HL-60 (cell line): ENCODE measurements at regions not wholly inside any gene's neighbourhood (a gene's known extent, or its start where the extent isn't known, plus 50 kb on each side); places are given as distances from the start of the nearest gene placed in this dataset.

Experiments
- DNase-seq, 2 experiments: peaks; one replicate each; pipeline ENCODE4 v3.0.0-alpha.2; 2010 to 2020; ENCODE audit warnings: low read depth in 1 of 2, low spot score in 1 of 2
- H3K27ac ChIP-seq: fragments of 250-450 bp; sonication (Bioruptor Pico); replicated peaks from 2 replicates; pipeline ENCODE4 v1.5.1; 2020; ENCODE audit warnings: mild to moderate bottlenecking, moderate library complexity
- H3K27me3 ChIP-seq: fragments of 250-450 bp; sonication (Bioruptor Pico); 2 replicates; pipeline ENCODE4 v1.5.1; 2021; ENCODE audit warnings: mild to moderate bottlenecking, moderate library complexity; ENCODE audit not compliant: insufficient read depth, poor library complexity, severe bottlenecking
- H3K4me3 ChIP-seq: replicated peaks from 2 replicates; pipeline ENCODE4 v1.5.1; 2011; ENCODE audit warnings: mild to moderate bottlenecking, control low read depth, low read length; ENCODE audit not compliant: insufficient read depth
- GABPA ChIP-seq: IDR thresholded peaks from 2 replicates; pipeline ENCODE4 v1.6.1; 2012; ENCODE audit warnings: low read depth
- POLR2AphosphoS5 ChIP-seq: IDR thresholded peaks from 2 replicates; pipeline ENCODE4 v1.6.1; 2012; ENCODE audit warnings: low read depth
- SPI1 ChIP-seq: IDR thresholded peaks from 2 replicates; pipeline ENCODE4 v1.6.1; 2012; ENCODE audit warnings: low read depth, mild to moderate bottlenecking, borderline replicate concordance
- TF ChIP-seq, protein P1 (sequence below): IDR thresholded peaks from 2 replicates; pipeline ENCODE4 v1.6.1; 2012; ENCODE audit warnings: low read depth; ENCODE audit not compliant: insufficient replicate concordance
- TF ChIP-seq, protein P2 (sequence below): IDR thresholded peaks from one replicate; pipeline ENCODE4 v1.5.1; 2011; ENCODE audit warnings: low read length, control low read depth, inconsistent platforms; ENCODE audit not compliant: insufficient read depth

DNA sequence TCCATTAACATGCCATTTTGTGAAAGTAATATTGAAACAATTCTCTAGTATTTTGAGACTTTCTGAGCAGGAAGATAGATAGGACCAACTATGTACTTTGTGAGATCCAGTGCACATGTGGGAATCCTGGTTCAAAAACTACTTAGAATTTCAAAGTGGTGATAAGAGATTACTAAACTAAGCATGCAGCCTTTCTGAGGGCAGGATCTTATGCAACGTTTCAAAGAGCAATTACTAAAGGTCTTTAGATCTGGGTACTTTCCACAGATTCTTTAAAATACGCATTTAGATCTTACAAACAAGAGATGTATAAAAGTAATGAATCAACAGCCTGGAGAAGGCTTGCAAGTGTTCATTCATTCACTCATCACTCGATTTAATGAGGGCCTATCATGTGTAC is 124.4 kb upstream of the TRIB2 start:
- DNase-seq: no peak
- Histone ChIP-seq H3K4me3 (no peak overlapping the region), H3K27me3 (no peaks in the 10 kb centered on the region), H3K27ac (no peak overlapping the region)
- TF ChIP-seq, protein P1, sequence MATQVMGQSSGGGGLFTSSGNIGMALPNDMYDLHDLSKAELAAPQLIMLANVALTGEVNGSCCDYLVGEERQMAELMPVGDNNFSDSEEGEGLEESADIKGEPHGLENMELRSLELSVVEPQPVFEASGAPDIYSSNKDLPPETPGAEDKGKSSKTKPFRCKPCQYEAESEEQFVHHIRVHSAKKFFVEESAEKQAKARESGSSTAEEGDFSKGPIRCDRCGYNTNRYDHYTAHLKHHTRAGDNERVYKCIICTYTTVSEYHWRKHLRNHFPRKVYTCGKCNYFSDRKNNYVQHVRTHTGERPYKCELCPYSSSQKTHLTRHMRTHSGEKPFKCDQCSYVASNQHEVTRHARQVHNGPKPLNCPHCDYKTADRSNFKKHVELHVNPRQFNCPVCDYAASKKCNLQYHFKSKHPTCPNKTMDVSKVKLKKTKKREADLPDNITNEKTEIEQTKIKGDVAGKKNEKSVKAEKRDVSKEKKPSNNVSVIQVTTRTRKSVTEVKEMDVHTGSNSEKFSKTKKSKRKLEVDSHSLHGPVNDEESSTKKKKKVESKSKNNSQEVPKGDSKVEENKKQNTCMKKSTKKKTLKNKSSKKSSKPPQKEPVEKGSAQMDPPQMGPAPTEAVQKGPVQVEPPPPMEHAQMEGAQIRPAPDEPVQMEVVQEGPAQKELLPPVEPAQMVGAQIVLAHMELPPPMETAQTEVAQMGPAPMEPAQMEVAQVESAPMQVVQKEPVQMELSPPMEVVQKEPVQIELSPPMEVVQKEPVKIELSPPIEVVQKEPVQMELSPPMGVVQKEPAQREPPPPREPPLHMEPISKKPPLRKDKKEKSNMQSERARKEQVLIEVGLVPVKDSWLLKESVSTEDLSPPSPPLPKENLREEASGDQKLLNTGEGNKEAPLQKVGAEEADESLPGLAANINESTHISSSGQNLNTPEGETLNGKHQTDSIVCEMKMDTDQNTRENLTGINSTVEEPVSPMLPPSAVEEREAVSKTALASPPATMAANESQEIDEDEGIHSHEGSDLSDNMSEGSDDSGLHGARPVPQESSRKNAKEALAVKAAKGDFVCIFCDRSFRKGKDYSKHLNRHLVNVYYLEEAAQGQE: no peak
- no peak for TF ChIP-seq POLR2AphosphoS5
- no peak for TF ChIP-seq SPI1
- TF ChIP-seq GABPA: no peak
- TF ChIP-seq, protein P2, sequence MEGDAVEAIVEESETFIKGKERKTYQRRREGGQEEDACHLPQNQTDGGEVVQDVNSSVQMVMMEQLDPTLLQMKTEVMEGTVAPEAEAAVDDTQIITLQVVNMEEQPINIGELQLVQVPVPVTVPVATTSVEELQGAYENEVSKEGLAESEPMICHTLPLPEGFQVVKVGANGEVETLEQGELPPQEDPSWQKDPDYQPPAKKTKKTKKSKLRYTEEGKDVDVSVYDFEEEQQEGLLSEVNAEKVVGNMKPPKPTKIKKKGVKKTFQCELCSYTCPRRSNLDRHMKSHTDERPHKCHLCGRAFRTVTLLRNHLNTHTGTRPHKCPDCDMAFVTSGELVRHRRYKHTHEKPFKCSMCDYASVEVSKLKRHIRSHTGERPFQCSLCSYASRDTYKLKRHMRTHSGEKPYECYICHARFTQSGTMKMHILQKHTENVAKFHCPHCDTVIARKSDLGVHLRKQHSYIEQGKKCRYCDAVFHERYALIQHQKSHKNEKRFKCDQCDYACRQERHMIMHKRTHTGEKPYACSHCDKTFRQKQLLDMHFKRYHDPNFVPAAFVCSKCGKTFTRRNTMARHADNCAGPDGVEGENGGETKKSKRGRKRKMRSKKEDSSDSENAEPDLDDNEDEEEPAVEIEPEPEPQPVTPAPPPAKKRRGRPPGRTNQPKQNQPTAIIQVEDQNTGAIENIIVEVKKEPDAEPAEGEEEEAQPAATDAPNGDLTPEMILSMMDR: no peak

DNA sequence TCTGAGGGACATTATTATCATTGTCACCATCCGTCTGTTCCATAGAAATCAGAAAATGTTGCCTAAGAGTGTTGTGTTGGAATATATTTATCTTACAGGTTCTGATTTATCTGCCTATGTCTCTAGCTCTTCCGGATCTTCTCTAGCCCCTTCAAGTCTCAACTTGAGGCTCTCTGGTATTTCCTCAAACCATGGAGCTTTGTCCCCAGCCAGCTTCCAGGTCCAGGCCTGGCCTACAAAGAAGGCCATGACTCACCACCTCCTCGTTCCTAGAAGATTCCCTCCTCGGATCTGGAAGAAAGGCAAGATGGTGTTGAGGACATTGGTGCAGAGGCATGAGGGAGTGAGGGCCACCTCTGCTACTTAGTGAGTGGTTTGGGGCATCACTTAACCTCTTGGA is 122.1 kb upstream of the TRIB2 start:
- DNase-seq: no peak
- H3K27me3 ChIP-seq: no peaks in the 10 kb centered on the region
- no peak overlapping the region for H3K27ac ChIP-seq
- TF ChIP-seq, protein P2: no peak
- TF ChIP-seq, protein P1: no peak
- TF ChIP-seq GABPA: no peak
- TF ChIP-seq SPI1: no peak
- TF ChIP-seq POLR2AphosphoS5: no peak
- no peak overlapping the region for H3K4me3 ChIP-seq

DNA sequence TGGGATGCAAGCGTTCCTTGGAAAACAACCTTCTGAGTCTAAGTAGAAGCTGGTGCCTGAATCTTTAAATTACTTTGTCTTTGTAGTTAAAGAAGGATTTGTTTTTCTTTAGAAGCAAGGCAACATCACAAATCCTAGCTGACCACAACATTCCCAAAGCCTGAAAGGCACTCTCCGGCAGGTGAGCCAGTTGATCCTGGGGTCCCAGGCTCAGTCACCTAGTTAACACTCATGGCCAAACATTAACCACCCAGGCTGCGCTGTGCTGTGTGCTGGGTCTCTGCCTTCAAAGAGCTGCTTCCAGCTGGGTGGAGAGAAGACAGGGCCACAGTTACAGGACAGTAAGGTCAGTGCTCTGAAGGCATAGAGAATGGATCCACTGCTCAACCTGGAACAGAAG is 120.0 kb upstream of the TRIB2 start:
- no peak for DNase-seq
- H3K27me3 ChIP-seq: no peaks in the 10 kb centered on the region
- TF ChIP-seq POLR2AphosphoS5 (no peak), GABPA (no peak), SPI1 (no peak)
- TF ChIP-seq, protein P2: no peak
- TF ChIP-seq, protein P1: no peak
- H3K27ac ChIP-seq: no peak overlapping the region
- no peak overlapping the region for H3K4me3 ChIP-seq
